Endodermal cell (in vitro differentiated cells): ENCODE measurements at regions not wholly inside any gene's neighbourhood (a gene's known extent, or its start where the extent isn't known, plus 50 kb on each side); places are given as distances from the start of the nearest gene placed in this dataset.
"Not testable (repeated sequence)": the region's sequence is repeated elsewhere in the genome, so short reads cannot be mapped to it uniquely, and the experiment has no call there.

Experiments
- DNase-seq: peaks from one replicate; pipeline ENCODE4 v3.0.0-alpha.2; 2017
- H3K27ac ChIP-seq: 2 replicates; pipeline ENCODE4 v1.5.1; 2013; ENCODE audit warnings: mild to moderate bottlenecking, low read depth, low read length, moderate library complexity
- H3K27me3 ChIP-seq: 2 replicates; pipeline ENCODE4 v1.6.1; 2013; ENCODE audit warnings: mild to moderate bottlenecking, low read length, moderate library complexity; ENCODE audit not compliant: insufficient read depth, control insufficient read depth, poor library complexity, severe bottlenecking
- H3K36me3 ChIP-seq: 2 replicates; pipeline ENCODE4 v1.7.0; 2013; ENCODE audit warnings: mild to moderate bottlenecking, low read length, moderate library complexity; ENCODE audit not compliant: control insufficient read depth, insufficient read depth
- H3K4me1 ChIP-seq: one replicate; pipeline ENCODE4 v1.7.0; 2013; ENCODE audit warnings: low read length; ENCODE audit not compliant: control insufficient read depth, insufficient read depth
- H3K4me3 ChIP-seq: 2 replicates; pipeline ENCODE4 v1.5.1; 2013; ENCODE audit warnings: mild to moderate bottlenecking, low read length, moderate library complexity
- H3K9ac ChIP-seq: 2 replicates; pipeline ENCODE4 v1.6.1; 2013; ENCODE audit warnings: mild to moderate bottlenecking, low read length, moderate library complexity; ENCODE audit not compliant: poor library complexity, severe bottlenecking; ENCODE audit errors: extremely low read depth
- H3K9me3 ChIP-seq: 2 replicates; pipeline ENCODE4 v1.6.1; 2013; ENCODE audit warnings: mild to moderate bottlenecking, low read length, moderate library complexity; ENCODE audit not compliant: control insufficient read depth
- H3K27ac Mint-ChIP-seq: 2 replicates; pipeline ENCODE4 v1.8.0; 2020; ENCODE audit warnings: mixed read lengths
- H3K27me3 Mint-ChIP-seq: 2 replicates; pipeline ENCODE4 v1.8.0; 2021; ENCODE audit warnings: mild to moderate bottlenecking, mixed read lengths; ENCODE audit not compliant: insufficient read depth
- H3K36me3 Mint-ChIP-seq: 2 replicates; pipeline ENCODE4 v1.8.0; 2020; ENCODE audit warnings: low read depth, mixed read lengths
- H3K4me1 Mint-ChIP-seq: 2 replicates; pipeline ENCODE4 v1.8.0; 2020; ENCODE audit warnings: mixed read lengths
- H3K4me3 Mint-ChIP-seq: 2 replicates; pipeline ENCODE4 v1.8.0; 2020; ENCODE audit warnings: mild to moderate bottlenecking, moderate library complexity, mixed read lengths
- H3K9me3 Mint-ChIP-seq: 2 replicates; pipeline ENCODE4 v1.8.0; 2020; ENCODE audit warnings: mild to moderate bottlenecking, mixed read lengths
- WGBS, 2 experiments: methylation state at CpG; one replicate each; pipeline versions ENCODE4 v1.1.5 to v1.1.7; 2013; ENCODE audit warnings: missing lambda C conversion rate in 2 of 2, mixed read lengths in 1 of 2; ENCODE audit not compliant: insufficient coverage in 1 of 2, insufficient read length in 1 of 2; 5-methylcytosine and 5-hydroxymethylcytosine counted together
- TF ChIP-seq, protein P1 (sequence below): fragments of 200-600 bp; sonication (generic); conservative IDR thresholded peaks from 2 replicates; pipeline ENCODE4 v1.5.0; 2021; ENCODE audit warnings: antibody characterized with exemption, mild to moderate bottlenecking

DNA sequence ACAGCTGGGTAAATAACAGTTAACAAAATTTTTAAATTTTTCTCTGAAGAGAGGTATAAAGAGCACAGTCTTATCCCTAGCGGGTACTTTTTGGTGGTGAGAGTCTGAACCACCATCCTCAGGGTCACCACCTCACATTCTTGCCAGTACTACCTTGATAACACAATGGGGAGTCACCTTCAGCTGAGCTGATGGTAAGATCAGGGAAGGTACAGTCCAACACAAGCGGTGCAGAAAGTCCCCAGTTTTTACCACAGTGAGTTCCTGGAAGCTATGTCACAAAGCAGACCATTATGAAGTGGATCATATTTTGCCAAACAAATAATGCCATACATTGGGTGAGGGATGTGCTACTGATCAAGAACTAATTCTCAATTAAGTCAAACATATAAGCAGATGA lies 176.9 kb downstream of the FASLG start:
- Mint-ChIP-seq H3K4me3 (no peak overlapping the region), H3K9me3 (no peaks in the 10 kb centered on the region), H3K36me3 (no peaks in the 10 kb centered on the region), H3K27me3 (no peaks in the 10 kb centered on the region), H3K4me1 (peaks cover 6% of the 10 kb centered on the region), H3K27ac (no peak overlapping the region)
- Histone ChIP-seq H3K27ac (no peak overlapping the region), H3K9ac (no peak overlapping the region), H3K4me3 (no peak overlapping the region), H3K27me3 (no peaks in the 10 kb centered on the region), H3K36me3 (no peaks in the 10 kb centered on the region), H3K4me1 (no peaks in the 10 kb centered on the region), H3K9me3 (no peaks in the 10 kb centered on the region)
- no peak for DNase-seq
- TF ChIP-seq, protein P1, sequence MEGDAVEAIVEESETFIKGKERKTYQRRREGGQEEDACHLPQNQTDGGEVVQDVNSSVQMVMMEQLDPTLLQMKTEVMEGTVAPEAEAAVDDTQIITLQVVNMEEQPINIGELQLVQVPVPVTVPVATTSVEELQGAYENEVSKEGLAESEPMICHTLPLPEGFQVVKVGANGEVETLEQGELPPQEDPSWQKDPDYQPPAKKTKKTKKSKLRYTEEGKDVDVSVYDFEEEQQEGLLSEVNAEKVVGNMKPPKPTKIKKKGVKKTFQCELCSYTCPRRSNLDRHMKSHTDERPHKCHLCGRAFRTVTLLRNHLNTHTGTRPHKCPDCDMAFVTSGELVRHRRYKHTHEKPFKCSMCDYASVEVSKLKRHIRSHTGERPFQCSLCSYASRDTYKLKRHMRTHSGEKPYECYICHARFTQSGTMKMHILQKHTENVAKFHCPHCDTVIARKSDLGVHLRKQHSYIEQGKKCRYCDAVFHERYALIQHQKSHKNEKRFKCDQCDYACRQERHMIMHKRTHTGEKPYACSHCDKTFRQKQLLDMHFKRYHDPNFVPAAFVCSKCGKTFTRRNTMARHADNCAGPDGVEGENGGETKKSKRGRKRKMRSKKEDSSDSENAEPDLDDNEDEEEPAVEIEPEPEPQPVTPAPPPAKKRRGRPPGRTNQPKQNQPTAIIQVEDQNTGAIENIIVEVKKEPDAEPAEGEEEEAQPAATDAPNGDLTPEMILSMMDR: no peak
- WGBS, 2 experiments: 88 to 89% methylated on average over 1 to 2 of the region's 2 CpGs

- H3K9me3 Mint-ChIP-seq: no peaks in the 10 kb centered on the region
- H3K9me3 ChIP-seq: no peaks in the 10 kb centered on the region
- H3K4me3 ChIP-seq: no peak overlapping the region
- peaks cover 6% of the 10 kb centered on the region for H3K4me1 Mint-ChIP-seq
- no peaks in the 10 kb centered on the region for H3K36me3 ChIP-seq
- H3K36me3 Mint-ChIP-seq: no peaks in the 10 kb centered on the region
- no peak overlapping the region for H3K27ac ChIP-seq
- H3K9ac ChIP-seq: no peak overlapping the region
- H3K27ac Mint-ChIP-seq: no peak overlapping the region
- WGBS, 2 experiments: 77 to 78% methylated on average over 3 to 6 of the region's 6 CpGs
- H3K27me3 Mint-ChIP-seq: no peaks in the 10 kb centered on the region
- TF ChIP-seq, protein P1: no peak
- no peaks in the 10 kb centered on the region for H3K27me3 ChIP-seq
- no peaks in the 10 kb centered on the region for H3K4me1 ChIP-seq
- no peak overlapping the region for H3K4me3 Mint-ChIP-seq
- DNase-seq: no peak
Measured at GRCh38 chr1:172837816-172838679, 179.1 kb downstream of the FASLG start.

GRCh38 chr1:172838680-172839313 lies 179.9 kb downstream of the FASLG start:
- Mint-ChIP-seq H3K4me3 (no peak overlapping the region), H3K27ac (no peak overlapping the region), H3K27me3 (no peaks in the 10 kb centered on the region), H3K9me3 (no peaks in the 10 kb centered on the region), H3K36me3 (no peaks in the 10 kb centered on the region), H3K4me1 (peaks cover 12% of the 10 kb centered on the region)
- no peak overlapping the region for H3K9ac ChIP-seq
- no peaks in the 10 kb centered on the region for H3K9me3 ChIP-seq
- no peaks in the 10 kb centered on the region for H3K4me1 ChIP-seq
- TF ChIP-seq, protein P1: no peak
- no peak overlapping the region for H3K4me3 ChIP-seq
- H3K36me3 ChIP-seq: no peaks in the 10 kb centered on the region
- no peak overlapping the region for H3K27ac ChIP-seq
- no peak for DNase-seq
- no peaks in the 10 kb centered on the region for H3K27me3 ChIP-seq
- 89 to 100% methylated on average over 2 to 4 of the region's 4 CpGs for WGBS, 2 experiments

DNA sequence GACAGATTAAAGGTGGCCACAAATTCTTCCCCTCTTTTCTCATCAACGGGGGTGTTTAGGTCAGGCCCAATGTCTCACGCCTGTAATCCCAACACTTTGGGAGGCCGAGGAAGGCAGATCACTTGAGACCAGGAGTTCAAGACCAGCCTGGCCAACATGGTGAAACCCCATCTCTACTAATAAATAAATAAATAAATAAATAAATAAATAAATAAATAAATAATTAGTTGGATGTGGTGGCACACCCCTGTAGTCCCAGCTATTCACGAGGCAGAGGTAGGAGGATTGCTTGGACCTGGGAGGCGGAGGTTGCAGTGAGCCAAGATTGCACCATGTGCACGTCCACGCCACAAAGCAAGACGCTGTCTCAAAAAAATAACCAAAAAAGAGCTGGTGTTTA lies 180.7 kb downstream of the FASLG start:
- H3K4me3 ChIP-seq, H3K36me3 Mint-ChIP-seq, H3K27ac ChIP-seq, H3K27me3 Mint-ChIP-seq, H3K4me1 ChIP-seq, DNase-seq, H3K27me3 ChIP-seq, H3K36me3 ChIP-seq, H3K4me3 Mint-ChIP-seq, H3K9ac ChIP-seq, H3K27ac Mint-ChIP-seq, H3K9me3 ChIP-seq, H3K9me3 Mint-ChIP-seq: not testable (repeated sequence)
- peaks cover 10% of the 10 kb centered on the region for H3K4me1 Mint-ChIP-seq
- WGBS, 2 experiments: 95 to 96% methylated on average over 4 to 8 of the region's 8 CpGs
